T follicular helper cell (primary cell): ENCODE measurements at regions not wholly inside any gene's neighbourhood (a gene's known extent, or its start where the extent isn't known, plus 50 kb on each side); places are given as distances from the start of the nearest gene placed in this dataset.
"Not testable (repeated sequence)": the region's sequence is repeated elsewhere in the genome, so short reads cannot be mapped to it uniquely, and the experiment has no call there.

Experiments
- DNase-seq: peaks from one replicate; pipeline ENCODE4 v3.0.0-alpha.2; 2020; ENCODE audit warnings: low read depth

DNA sequence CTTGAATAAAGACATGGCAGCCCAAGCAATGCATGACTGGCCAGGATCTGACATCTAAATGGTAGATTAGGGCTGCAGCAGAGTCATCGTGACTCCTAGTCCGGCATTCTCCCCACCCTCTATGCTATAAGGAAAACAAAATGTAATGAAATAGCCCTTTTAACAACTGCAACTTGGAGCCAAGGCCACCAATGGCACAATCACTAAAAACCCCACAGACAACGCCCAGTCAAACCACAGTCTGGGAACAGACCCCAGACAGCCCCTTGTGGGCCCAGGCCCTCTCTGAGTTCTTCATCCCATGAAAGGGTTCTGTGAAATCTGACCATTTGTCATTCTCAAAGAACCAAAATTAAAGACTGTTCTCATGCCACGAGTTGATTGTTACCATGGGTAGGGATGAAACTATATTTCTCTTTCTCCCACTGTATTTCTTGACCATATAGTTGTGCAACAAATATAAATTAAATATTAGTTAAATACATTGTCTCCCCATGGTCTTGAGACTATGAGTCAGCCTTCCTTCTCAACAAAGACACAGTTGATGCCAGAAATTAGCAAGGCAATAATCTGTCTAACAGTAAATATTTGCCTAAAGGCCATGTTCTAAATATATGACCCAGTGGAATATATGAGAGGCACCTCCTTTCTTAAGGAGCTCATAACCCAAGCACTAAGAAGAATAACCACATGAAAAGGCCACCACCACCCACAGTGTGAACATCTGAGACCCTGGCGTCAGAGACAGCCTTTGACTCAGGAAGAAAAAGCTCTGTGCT lies 85.6 kb upstream of the SSTR4 start:
- no peak for DNase-seq

GRCh38 chr20:22951966-22952365 lies 83.1 kb upstream of the SSTR4 start:
- DNase-seq, result no peak

DNA sequence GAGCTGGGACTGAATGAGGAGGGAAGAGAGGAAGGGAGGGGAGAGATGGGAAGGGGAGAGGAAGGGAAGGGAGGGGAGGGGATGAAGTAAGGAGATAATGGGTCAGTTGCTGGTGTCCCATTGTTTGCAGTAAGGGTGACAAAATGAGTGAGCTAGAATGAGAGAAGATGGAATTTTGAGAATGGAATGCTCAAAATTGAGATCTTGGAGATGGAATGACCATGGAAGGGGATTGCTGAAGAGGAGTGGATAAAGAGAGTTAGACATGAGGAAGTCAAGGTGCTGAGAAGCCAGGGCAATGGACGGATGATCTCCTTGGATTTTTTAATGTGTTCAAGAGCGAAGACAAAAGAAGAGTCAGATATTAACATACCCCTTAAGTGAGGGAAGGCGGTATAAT lies 80.5 kb upstream of the SSTR4 start:
- DNase-seq, result no peak

GRCh38 chr20:22958390-22958789 lies 76.7 kb upstream of the SSTR4 start:
- DNase-seq, result no peak

DNA sequence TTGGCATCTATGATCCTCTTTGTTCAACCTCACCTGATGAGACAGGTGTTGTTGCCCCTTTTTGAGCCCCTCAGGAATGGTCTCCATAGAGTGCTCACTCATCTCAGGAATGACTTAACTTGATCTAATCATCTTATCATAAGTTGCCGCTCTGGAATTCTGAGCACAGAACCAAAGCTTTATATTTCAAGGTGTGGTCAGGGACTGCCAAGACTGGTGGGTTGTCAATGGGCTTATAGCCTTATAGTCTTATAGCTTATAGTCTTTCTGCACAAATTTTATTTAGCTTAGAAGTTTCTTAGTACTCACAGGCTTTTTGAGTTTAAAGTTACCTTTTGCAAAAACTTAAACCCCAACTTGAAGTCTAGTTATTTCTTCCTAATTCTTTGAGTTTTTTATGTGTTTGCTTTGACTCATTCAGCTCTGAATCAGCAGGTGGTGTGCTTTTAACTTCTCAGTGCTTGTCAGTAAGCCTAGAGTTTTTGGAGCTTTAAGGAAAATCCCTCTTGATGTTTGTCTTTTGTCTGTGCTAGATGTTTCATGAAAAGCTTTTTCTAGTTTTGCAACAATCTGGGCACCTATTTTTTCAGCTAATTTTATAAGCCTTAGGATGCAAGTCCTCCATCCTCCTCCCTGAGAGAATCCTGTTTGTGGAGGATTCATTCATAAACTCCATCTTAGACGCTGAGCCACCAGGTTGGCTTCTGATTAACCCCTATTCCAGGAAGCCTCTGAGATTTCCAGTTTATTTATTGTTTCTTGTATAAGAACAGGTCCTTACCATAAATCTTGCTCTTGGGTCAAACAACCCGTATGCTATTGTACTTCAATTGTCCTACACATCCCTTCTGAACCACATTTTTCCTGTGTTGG lies 72.3 kb upstream of the SSTR4 start:
- DNase-seq, result no peak

DNA sequence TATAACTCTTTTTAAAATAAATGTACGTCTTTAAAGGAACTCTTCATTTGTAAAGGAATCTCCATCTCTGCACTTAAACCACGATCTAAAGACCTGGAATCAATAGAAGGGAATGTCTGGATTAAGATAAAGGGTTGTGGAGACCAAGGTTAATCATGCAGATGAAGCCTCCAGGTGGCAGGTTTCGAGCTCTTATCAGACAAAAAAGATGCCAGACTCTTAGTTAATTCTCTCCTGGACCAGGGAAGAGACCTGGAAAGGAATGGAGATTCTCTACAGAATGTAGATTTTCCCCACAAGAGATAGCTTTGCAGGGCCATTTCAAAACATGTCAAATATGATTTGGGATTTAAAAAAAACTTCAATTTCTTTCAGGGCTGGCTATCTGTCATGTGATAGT lies 71.5 kb upstream of the SSTR4 start:
- DNase-seq, result no peak

- no peak for DNase-seq
Observed at GRCh38 chr20:22966787-22967464, 68.2 kb upstream of the SSTR4 start.

GRCh38 chr20:22967706-22968105 lies 67.4 kb upstream of the SSTR4 start:
- DNase-seq, result not testable (repeated sequence)

DNA sequence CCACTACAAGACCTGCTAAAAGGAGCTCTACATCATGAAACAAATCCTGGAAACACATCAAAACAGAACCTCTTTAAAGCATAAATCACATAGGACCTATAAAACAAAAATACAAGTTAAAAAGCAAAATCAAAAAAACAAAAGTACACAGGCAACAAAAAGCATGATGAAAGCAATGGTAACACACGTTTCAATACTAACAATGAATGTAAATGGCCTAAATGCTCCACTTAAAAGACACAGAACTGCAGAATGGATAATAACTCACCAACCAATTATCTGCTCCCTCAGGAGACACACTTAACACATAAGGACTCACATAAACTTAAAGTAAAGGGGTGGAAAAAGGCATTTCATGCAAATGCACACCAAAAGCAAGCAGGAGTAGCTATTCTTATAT lies 66.1 kb upstream of the SSTR4 start:
- DNase-seq, result not testable (repeated sequence)

DNA sequence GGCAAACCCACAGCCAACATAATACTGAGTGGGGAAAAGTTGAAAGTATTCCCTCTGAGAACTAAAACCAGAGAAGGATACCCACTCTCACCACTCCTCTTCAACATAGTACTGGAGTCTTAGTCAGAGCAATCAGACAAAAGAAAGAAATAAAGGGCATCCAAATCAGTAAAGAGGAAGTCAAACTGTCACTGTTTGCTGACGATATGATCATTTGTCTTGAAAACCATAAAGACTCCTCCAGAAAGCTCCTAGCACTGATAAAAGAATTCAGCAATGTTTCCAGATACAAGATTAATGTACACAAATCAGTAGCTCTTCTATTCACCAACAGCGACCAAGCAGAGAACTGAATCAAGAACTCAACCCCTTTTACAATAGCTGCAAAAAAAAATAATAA lies 64.0 kb upstream of the SSTR4 start:
- DNase-seq, result not testable (repeated sequence)

DNA sequence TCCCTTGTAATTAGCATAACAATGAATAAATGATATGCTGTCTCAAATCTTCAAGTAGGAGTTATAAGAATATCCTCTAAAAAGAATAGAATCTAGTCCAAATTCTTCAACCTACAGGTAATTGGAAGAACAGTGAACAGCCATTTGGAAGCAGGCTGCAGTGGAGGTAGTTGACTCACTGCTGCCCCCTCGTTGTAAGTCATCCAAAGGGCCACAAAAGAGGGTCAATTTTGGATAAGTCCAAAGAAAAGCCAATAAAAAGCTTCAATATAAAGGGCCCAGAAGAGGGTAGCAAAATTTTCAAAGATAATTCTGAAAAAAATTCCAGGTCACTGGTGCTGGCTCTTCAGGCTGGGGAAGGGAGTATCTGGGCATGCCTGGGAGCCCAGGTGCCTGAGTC lies 60.8 kb upstream of the SSTR4 start:
- DNase-seq, result no peak

- no peak for DNase-seq
Observed at GRCh38 chr20:22977047-22977785, 57.9 kb upstream of the SSTR4 start.

DNA sequence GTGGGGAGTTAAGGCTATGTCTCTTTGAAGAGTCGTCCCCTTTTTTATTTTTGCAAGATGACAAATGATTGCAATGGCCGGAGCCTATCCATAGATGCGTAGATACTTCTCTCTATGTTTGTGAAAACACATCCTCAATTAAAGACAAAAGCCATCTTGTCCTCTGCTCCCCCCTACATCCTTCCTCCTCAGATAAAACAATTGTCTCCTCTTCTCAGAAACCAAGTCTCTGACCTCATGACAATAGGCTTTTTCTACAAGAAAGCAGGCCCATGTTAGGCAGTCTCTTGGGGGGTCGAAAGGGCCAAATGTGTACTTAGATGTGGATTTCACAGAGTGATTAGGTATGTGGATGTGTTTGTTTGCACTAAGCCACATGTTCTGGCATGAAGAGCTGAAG lies 51.1 kb upstream of the SSTR4 start:
- no peak for DNase-seq

GRCh38 chr20:22984606-22985005 lies 50.5 kb upstream of the SSTR4 start:
- no peak for DNase-seq

DNA sequence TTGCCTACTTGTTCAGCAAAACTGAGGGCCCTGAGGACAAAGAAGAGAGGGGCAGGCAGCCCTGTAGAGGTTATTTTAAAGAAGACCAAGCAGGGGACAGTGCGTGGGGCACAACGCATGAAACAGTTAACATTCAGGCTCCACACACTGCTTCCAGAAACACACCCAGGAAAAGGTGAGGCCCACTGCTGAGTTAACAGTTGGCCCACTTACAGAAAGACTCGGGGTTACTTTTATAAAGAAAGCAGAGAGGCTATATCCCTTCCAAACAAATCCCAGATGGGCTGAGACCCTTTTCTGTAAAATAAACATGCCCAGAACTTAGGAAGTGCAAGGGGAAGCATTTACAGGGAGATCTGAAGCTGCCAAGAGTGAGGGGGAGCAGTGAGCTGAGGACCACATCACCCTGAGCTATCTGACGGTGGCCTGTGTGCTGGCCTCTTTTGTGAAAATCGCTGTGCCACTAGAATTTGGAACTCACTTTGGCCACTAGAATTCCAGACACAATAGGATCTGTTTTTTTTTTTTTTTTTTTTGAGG lies 49.8 kb upstream of the SSTR4 start:
- no peak for DNase-seq
